ENCODE measurements at regions not wholly inside any gene's neighbourhood (a gene's known extent, or its start where the extent isn't known, plus 50 kb on each side); places are given as distances from the start of the nearest gene placed in this dataset.

DNA sequence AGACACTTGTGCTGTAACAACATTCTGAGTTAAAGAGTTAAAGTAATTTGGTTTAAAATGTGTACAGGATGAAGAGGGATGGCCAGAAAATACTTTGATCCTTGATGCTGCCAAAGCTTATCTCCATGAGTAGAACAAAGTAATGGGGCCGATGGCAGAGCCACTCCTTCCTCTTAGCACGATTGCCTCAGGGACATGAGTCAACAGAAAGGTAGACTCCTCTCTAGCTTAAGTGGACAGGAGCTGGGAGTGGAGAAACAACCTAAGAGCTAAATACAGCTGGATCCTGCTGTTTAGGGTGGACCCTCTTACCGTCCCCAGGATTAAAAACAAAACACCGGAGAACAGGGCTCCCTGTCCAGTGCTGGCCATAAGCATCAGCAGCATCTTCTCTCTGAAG lies 267.3 kb downstream of the IRX1 start (continued):
- TF ChIP-seq, protein P1, sequence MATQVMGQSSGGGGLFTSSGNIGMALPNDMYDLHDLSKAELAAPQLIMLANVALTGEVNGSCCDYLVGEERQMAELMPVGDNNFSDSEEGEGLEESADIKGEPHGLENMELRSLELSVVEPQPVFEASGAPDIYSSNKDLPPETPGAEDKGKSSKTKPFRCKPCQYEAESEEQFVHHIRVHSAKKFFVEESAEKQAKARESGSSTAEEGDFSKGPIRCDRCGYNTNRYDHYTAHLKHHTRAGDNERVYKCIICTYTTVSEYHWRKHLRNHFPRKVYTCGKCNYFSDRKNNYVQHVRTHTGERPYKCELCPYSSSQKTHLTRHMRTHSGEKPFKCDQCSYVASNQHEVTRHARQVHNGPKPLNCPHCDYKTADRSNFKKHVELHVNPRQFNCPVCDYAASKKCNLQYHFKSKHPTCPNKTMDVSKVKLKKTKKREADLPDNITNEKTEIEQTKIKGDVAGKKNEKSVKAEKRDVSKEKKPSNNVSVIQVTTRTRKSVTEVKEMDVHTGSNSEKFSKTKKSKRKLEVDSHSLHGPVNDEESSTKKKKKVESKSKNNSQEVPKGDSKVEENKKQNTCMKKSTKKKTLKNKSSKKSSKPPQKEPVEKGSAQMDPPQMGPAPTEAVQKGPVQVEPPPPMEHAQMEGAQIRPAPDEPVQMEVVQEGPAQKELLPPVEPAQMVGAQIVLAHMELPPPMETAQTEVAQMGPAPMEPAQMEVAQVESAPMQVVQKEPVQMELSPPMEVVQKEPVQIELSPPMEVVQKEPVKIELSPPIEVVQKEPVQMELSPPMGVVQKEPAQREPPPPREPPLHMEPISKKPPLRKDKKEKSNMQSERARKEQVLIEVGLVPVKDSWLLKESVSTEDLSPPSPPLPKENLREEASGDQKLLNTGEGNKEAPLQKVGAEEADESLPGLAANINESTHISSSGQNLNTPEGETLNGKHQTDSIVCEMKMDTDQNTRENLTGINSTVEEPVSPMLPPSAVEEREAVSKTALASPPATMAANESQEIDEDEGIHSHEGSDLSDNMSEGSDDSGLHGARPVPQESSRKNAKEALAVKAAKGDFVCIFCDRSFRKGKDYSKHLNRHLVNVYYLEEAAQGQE (IDR thresholded peaks at IDR 0.05; ENCODE audit: unreplicated experiment), result no peak
- no peak for TF ChIP-seq ZNF331 (CRISPR knock-in tag; IDR thresholded peaks at IDR 0.05; ENCODE audit: low read depth)
- TF ChIP-seq EZH2phosphoT487 (IDR thresholded peaks at IDR 0.05; ENCODE audit: unreplicated experiment), result no peak

DNA sequence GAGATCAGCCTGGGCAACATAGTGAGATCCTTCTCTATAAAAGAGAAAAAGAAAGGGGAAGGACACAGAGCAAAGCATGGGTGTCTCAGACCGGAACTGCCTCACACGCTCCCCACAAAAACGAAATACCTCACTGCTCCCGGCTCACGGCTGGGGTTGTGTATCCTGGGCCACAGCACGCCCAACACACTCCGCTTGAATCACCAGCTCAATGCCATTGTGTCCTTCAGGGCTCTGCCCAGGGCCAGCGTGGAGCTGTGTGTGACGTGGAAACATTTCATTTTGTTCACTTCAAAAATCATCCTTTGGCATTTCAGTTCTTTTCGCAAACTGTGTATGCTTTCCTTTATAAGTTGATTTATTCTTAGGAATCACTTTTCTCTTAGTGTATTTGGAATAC lies 279.5 kb downstream of the IRX1 start:
- H3K4me1 ChIP-seq (ENCODE audit: insufficient read depth), result peaks cover 6% of the 10 kb centered on the region
- peaks cover 16% of the 10 kb centered on the region for H3K4me1 Mint-ChIP-seq
- H3K4me2 ChIP-seq, result no peak overlapping the region
- peaks cover 2% of the 10 kb centered on the region; the same call in 1 of the 2 replicates for H3K9me2 ChIP-seq (ENCODE audit: insufficient read depth)
- no peak overlapping the region for H3K4me3 ChIP-seq
- peaks cover 25% of the 10 kb centered on the region for H3K9me3 Mint-ChIP-seq
- no peak overlapping the region for H3K4me3 Mint-ChIP-seq
- H3K27me3 ChIP-seq (ENCODE audit: insufficient read depth), result no peaks in the 10 kb centered on the region
- no peak overlapping the region for H3K27ac ChIP-seq (ENCODE audit: low read depth)
- H3K79me2 ChIP-seq (replicated peaks; ENCODE audit: insufficient read depth), result no peaks in the 10 kb centered on the region
- DNase-seq (ENCODE audit: low spot score) (no peak), ATAC-seq (no peak)
- H3K27me3 Mint-ChIP-seq (ENCODE audit: insufficient read depth, low read depth, poor library complexity), result no peaks in the 10 kb centered on the region
- no peaks in the 10 kb centered on the region for H3F3A ChIP-seq (replicated peaks; ENCODE audit: low read depth)
- no peak overlapping the region for H3K27ac Mint-ChIP-seq
- no peak overlapping the region for H2AFZ ChIP-seq
- H4K20me1 ChIP-seq (replicated peaks; ENCODE audit: insufficient read depth), result no peaks in the 10 kb centered on the region
- H3K36me3 Mint-ChIP-seq (ENCODE audit: low read depth), result peaks cover 22% of the 10 kb centered on the region
- H3K36me3 ChIP-seq (ENCODE audit: insufficient read depth), result no peaks in the 10 kb centered on the region
- TF ChIP-seq ZNF462 (CRISPR knock-in tag; IDR thresholded peaks at IDR 0.05) (no peak), ZNF114 (CRISPR knock-in tag; IDR thresholded peaks at IDR 0.05) (no peak), CREB1 (CRISPR knock-in tag; IDR thresholded peaks at IDR 0.05; ENCODE audit: low read depth) (no peak), STAT1 (IDR thresholded peaks at IDR 0.05; ENCODE audit: unreplicated experiment) (no peak), ZNF331 (CRISPR knock-in tag; IDR thresholded peaks at IDR 0.05; ENCODE audit: low read depth) (no peak), EZH2phosphoT487 (IDR thresholded peaks at IDR 0.05; ENCODE audit: unreplicated experiment) (no peak)
- TF ChIP-seq, protein P2, sequence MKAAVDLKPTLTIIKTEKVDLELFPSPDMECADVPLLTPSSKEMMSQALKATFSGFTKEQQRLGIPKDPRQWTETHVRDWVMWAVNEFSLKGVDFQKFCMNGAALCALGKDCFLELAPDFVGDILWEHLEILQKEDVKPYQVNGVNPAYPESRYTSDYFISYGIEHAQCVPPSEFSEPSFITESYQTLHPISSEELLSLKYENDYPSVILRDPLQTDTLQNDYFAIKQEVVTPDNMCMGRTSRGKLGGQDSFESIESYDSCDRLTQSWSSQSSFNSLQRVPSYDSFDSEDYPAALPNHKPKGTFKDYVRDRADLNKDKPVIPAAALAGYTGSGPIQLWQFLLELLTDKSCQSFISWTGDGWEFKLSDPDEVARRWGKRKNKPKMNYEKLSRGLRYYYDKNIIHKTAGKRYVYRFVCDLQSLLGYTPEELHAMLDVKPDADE (IDR thresholded peaks at IDR 0.05), result no peak
- TF ChIP-seq, protein P1 (IDR thresholded peaks at IDR 0.05; ENCODE audit: unreplicated experiment), result no peak

All from GM23338 (cell line).